ENCODE measurements at regions not wholly inside any gene's neighbourhood (a gene's known extent, or its start where the extent isn't known, plus 50 kb on each side); places are given as distances from the start of the nearest gene placed in this dataset.
A peak's percentile ranks its signal among the peaks of the same experiment; 100 is the strongest.

- Histone ChIP-seq H3K79me2 (ENCODE audit: low read depth) (no peaks in the 10 kb centered on the region), H3K4me2 (no peak overlapping the region), H3K27me3 (ENCODE audit: insufficient read depth, low read depth) (no peaks in the 10 kb centered on the region), H3K4me3 (no peak overlapping the region), H3K27ac (no peak overlapping the region), H3K36me3 (ENCODE audit: low read depth) (no peaks in the 10 kb centered on the region), H3K9me2 (ENCODE audit: insufficient read depth) (no peaks in the 10 kb centered on the region), H3K4me1 (replicated peaks; ENCODE audit: insufficient read depth) (no peaks in the 10 kb centered on the region), H2AFZ (no peak overlapping the region), H4K20me1 (ENCODE audit: insufficient read depth) (no peaks in the 10 kb centered on the region), H3F3A (ENCODE audit: insufficient read depth, low read depth) (no peaks in the 10 kb centered on the region), H3K9me3 (ENCODE audit: insufficient read depth, low read depth) (no peaks in the 10 kb centered on the region; the same call in 1 of the 2 replicates)
- POLR2A ChIA-PET (ENCODE audit: unreplicated experiment) = no interaction called here
- no peak for TF ChIP-seq CTCF (conservative IDR thresholded peaks at IDR 0.05)
- TF ChIP-seq EZH2 (IDR thresholded peaks at IDR 0.05; ENCODE audit: low read depth) = no peak
- CTCF ChIA-PET = no interaction called here
- no peak for DNase-seq
- no TSS peak for BruUV-seq (replicated peaks)
- intact Hi-C loops (cut with micrococcal nuclease; ENCODE audit: unreplicated experiment) = no loop called here
Measured at GRCh38 chr13:37273836-37274235, 168.4 kb upstream of the CSNK1A1L start.

GRCh38 chr13:37270226-37271001, 164.9 kb upstream of the CSNK1A1L start:
- H3K9me3 ChIP-seq (ENCODE audit: insufficient read depth, low read depth) = no peaks in the 10 kb centered on the region
- H3K4me3 ChIP-seq = no peak overlapping the region
- TF ChIP-seq EZH2 (IDR thresholded peaks at IDR 0.05; ENCODE audit: low read depth) (no peak), CTCF (conservative IDR thresholded peaks at IDR 0.05) (no peak)
- H3K79me2 ChIP-seq (ENCODE audit: low read depth) = no peaks in the 10 kb centered on the region
- no peak overlapping the region for H3K4me2 ChIP-seq
- H3K4me1 ChIP-seq (replicated peaks; ENCODE audit: insufficient read depth) = no peaks in the 10 kb centered on the region
- no peaks in the 10 kb centered on the region for H4K20me1 ChIP-seq (ENCODE audit: insufficient read depth)
- H2AFZ ChIP-seq = no peak overlapping the region
- no TSS peak for BruUV-seq (replicated peaks)
- H3F3A ChIP-seq (ENCODE audit: insufficient read depth, low read depth) = no peaks in the 10 kb centered on the region
- ChIA-PET CTCF (no interaction called here), POLR2A (ENCODE audit: unreplicated experiment) (no interaction called here)
- DNase-seq = no peak
- H3K27ac ChIP-seq = no peak overlapping the region
- H3K9me2 ChIP-seq (ENCODE audit: insufficient read depth) = no peaks in the 10 kb centered on the region
- H3K36me3 ChIP-seq (ENCODE audit: low read depth) = no peaks in the 10 kb centered on the region
- no peaks in the 10 kb centered on the region for H3K27me3 ChIP-seq (ENCODE audit: insufficient read depth, low read depth)
- intact Hi-C loops (cut with micrococcal nuclease; ENCODE audit: unreplicated experiment) = no loop called here

GRCh38 chr13:37263871-37264270, 158.4 kb upstream of the CSNK1A1L start:
- CTCF ChIA-PET = no interaction called here

More at GRCh38 chr13:37263871-37264270, 158.4 kb upstream of the CSNK1A1L start:
- BruUV-seq (replicated peaks) = no TSS peak
- H3K9me2 ChIP-seq (ENCODE audit: insufficient read depth) = no peaks in the 10 kb centered on the region; the same call in 1 of the 2 replicates
- no peaks in the 10 kb centered on the region for H3K27me3 ChIP-seq (ENCODE audit: insufficient read depth, low read depth)
- peak overlapping the region; percentile 43; the same call in 1 of the 2 replicates for H2AFZ ChIP-seq
- no peaks in the 10 kb centered on the region for H3K4me1 ChIP-seq (replicated peaks; ENCODE audit: insufficient read depth)
- no peaks in the 10 kb centered on the region for H3F3A ChIP-seq (ENCODE audit: insufficient read depth, low read depth)
- H3K4me3 ChIP-seq = no peak overlapping the region
- no peak for DNase-seq
- H3K79me2 ChIP-seq (ENCODE audit: low read depth) = no peaks in the 10 kb centered on the region
- no peak overlapping the region for H3K4me2 ChIP-seq
- H3K27ac ChIP-seq = no peak overlapping the region
- H3K9me3 ChIP-seq (ENCODE audit: insufficient read depth, low read depth) = 0 out of 2 replicates have a peak, but pooled peaks cover 7% of the 10 kb centered on the region
- POLR2A ChIA-PET (ENCODE audit: unreplicated experiment) = no interaction called here
- H4K20me1 ChIP-seq (ENCODE audit: insufficient read depth) = no peaks in the 10 kb centered on the region
- H3K36me3 ChIP-seq (ENCODE audit: low read depth) = no peaks in the 10 kb centered on the region
- intact Hi-C loops (cut with micrococcal nuclease; ENCODE audit: unreplicated experiment) = no loop called here
- TF ChIP-seq CTCF (conservative IDR thresholded peaks at IDR 0.05) (no peak), EZH2 (IDR thresholded peaks at IDR 0.05; ENCODE audit: low read depth) (no peak)
